ENCODE measurements at regions not wholly inside any gene's neighbourhood (a gene's known extent, or its start where the extent isn't known, plus 50 kb on each side); places are given as distances from the start of the nearest gene placed in this dataset.

DNA sequence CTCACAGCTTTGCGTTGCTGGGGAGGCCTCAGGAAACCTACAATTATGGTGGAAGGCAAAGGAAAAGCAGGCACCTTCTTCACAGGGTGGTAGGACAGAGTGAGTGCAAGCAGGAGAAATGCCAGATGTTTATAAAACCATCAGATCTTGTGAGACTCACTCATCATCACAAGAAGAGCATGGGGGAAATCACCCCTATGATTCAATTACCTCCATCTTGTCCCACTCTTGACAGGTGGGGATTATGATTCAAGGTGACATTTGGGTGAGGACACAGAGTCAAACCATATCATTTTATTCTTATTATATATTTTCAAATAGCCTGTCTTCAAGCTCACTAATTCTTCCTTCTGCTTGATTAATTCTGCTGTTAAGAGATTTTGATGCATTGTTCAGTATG is 665.3 kb downstream of the TRHDE start:
- DNase-seq: no peak
- WGBS (ENCODE audit: extremely low coverage, insufficient read length, low lambda C conversion rate): no CpG with 5 or more reads among the region's 1 CpG
- no peak overlapping the region for H3K18ac ChIP-seq (ENCODE audit: insufficient read length, low read depth, low read length)
- no peak overlapping the region for H3T11ph ChIP-seq (ENCODE audit: low read length)
- no peak overlapping the region for H3K14ac ChIP-seq (ENCODE audit: insufficient read depth, low read length)
- TF ChIP-seq, protein P1, sequence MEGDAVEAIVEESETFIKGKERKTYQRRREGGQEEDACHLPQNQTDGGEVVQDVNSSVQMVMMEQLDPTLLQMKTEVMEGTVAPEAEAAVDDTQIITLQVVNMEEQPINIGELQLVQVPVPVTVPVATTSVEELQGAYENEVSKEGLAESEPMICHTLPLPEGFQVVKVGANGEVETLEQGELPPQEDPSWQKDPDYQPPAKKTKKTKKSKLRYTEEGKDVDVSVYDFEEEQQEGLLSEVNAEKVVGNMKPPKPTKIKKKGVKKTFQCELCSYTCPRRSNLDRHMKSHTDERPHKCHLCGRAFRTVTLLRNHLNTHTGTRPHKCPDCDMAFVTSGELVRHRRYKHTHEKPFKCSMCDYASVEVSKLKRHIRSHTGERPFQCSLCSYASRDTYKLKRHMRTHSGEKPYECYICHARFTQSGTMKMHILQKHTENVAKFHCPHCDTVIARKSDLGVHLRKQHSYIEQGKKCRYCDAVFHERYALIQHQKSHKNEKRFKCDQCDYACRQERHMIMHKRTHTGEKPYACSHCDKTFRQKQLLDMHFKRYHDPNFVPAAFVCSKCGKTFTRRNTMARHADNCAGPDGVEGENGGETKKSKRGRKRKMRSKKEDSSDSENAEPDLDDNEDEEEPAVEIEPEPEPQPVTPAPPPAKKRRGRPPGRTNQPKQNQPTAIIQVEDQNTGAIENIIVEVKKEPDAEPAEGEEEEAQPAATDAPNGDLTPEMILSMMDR (conservative IDR thresholded peaks at IDR 0.05): no peak
- H3K79me2 ChIP-seq (ENCODE audit: insufficient read depth, low read length): no peaks in the 10 kb centered on the region
- H4K91ac ChIP-seq (ENCODE audit: insufficient read length, low read depth, low read length): no peak overlapping the region
- H3K23me2 ChIP-seq (ENCODE audit: insufficient read length, low read depth, low read length, poor library complexity, severe bottlenecking): no peaks in the 10 kb centered on the region
- H3K27me3 ChIP-seq (ENCODE audit: insufficient read depth, low read length): no peaks in the 10 kb centered on the region
- no peak overlapping the region for H3K56ac ChIP-seq (ENCODE audit: insufficient read length, low read depth, low read length)
- H4K8ac ChIP-seq (replicated peaks; ENCODE audit: insufficient read length, low read depth, low read length): no peak overlapping the region
- no peak overlapping the region for H4K5ac ChIP-seq (ENCODE audit: insufficient read length, low read depth, low read length)
- no peaks in the 10 kb centered on the region for H3K27me3 Mint-ChIP-seq (ENCODE audit: low read depth)
- H3K23ac ChIP-seq (ENCODE audit: insufficient read length, low read depth, low read length): no peak overlapping the region
- no peaks in the 10 kb centered on the region for H4K20me1 ChIP-seq (ENCODE audit: control insufficient read depth, insufficient read depth, insufficient read length)
- no peaks in the 10 kb centered on the region for H3K9me3 ChIP-seq (ENCODE audit: control insufficient read depth, low read depth, low read length)
- H3K9me3 Mint-ChIP-seq: peaks cover 14 to 22% of the 10 kb centered on the region in 2 experiments; a peak in 4 of 5 replicates
- H2AFZ ChIP-seq (ENCODE audit: low read length): no peak overlapping the region
- H2AK5ac ChIP-seq (ENCODE audit: insufficient read length, low read length): no peak overlapping the region
- no peak overlapping the region for H2BK15ac ChIP-seq (ENCODE audit: low read depth, low read length)
- H2BK120ac ChIP-seq (ENCODE audit: low read depth, low read length, poor library complexity, severe bottlenecking): no peak overlapping the region
- no peak overlapping the region for H3K4me2 ChIP-seq (ENCODE audit: insufficient read depth, insufficient read length, low read length)
- H3K4me3 Mint-ChIP-seq: no peak overlapping the region
- no peak overlapping the region for H2BK20ac ChIP-seq (ENCODE audit: low read depth, low read length, poor library complexity, severe bottlenecking)
- no peaks in the 10 kb centered on the region for H3K4me1 ChIP-seq (ENCODE audit: insufficient read depth, low read length)
- no peak overlapping the region for H3K4ac ChIP-seq (ENCODE audit: low read depth, low read length)
- H3K79me1 ChIP-seq (ENCODE audit: insufficient read depth, low read depth, low read length, poor library complexity, severe bottlenecking): no peaks in the 10 kb centered on the region
- peaks cover 7 to 23% (median 8%) of the 10 kb centered on the region in 3 experiments for H3K36me3 Mint-ChIP-seq (ENCODE audit: insufficient read depth in 1 of 3, low read depth in 3 of 3)
- H2BK5ac ChIP-seq (ENCODE audit: insufficient read length, low read length): no peak overlapping the region
- no peak overlapping the region for H3K9ac ChIP-seq (ENCODE audit: extremely low read depth, insufficient read length, low read length)
- H2BK12ac ChIP-seq (ENCODE audit: insufficient read length, low read depth, low read length): no peak overlapping the region
- H3K4me1 Mint-ChIP-seq: no peaks in the 10 kb centered on the region
- H3K27ac Mint-ChIP-seq: no peak overlapping the region
- no peak overlapping the region for H3K27ac ChIP-seq (ENCODE audit: insufficient read length, low read depth, low read length)

All from H9 (cell line).